Renal cortical epithelial cell (primary cell): ENCODE measurements at regions not wholly inside any gene's neighbourhood (a gene's known extent, or its start where the extent isn't known, plus 50 kb on each side); places are given as distances from the start of the nearest gene placed in this dataset.
"Not testable (repeated sequence)": the region's sequence is repeated elsewhere in the genome, so short reads cannot be mapped to it uniquely, and the experiment has no call there.

Source experiments
- DNase-seq: peaks from one replicate; pipeline ENCODE4 v3.0.0-alpha.2; 2011; ENCODE audit warnings: low read depth

- DNase-seq, result no peak
Measured at GRCh38 chr6:138656364-138657064, 117.1 kb upstream of the CCDC28A start.

- no peak for DNase-seq
Measured at GRCh38 chr6:138657065-138657425, 116.5 kb upstream of the CCDC28A start.

- no peak for DNase-seq
Measured at GRCh38 chr6:138659998-138660397, 113.6 kb upstream of the CCDC28A start.

- peak; percentile 68 for DNase-seq
Measured at GRCh38 chr6:138662471-138662870, 111.1 kb upstream of the CCDC28A start.

- DNase-seq, result no peak
Measured at GRCh38 chr6:138663892-138664291, 109.7 kb upstream of the CCDC28A start.

- no peak for DNase-seq
Measured at GRCh38 chr6:138664745-138665144, 108.8 kb upstream of the CCDC28A start.

GRCh38 chr6:138666636-138667035 is 106.9 kb upstream of the CCDC28A start:
- no peak for DNase-seq

- no peak for DNase-seq
Measured at GRCh38 chr6:138667408-138667807, 106.2 kb upstream of the CCDC28A start.

- no peak for DNase-seq
Measured at GRCh38 chr6:138671351-138671750, 102.2 kb upstream of the CCDC28A start.

- DNase-seq, result no peak
Measured at GRCh38 chr6:138673346-138674014, 100.1 kb upstream of the CCDC28A start.

GRCh38 chr6:138674444-138674843 is 99.1 kb upstream of the CCDC28A start:
- DNase-seq, result not testable (repeated sequence)

GRCh38 chr6:138677538-138677937 is 96.0 kb upstream of the CCDC28A start:
- DNase-seq, result no peak

- DNase-seq, result no peak
Measured at GRCh38 chr6:138678168-138678567, 95.4 kb upstream of the CCDC28A start.

GRCh38 chr6:138680085-138680484 is 93.5 kb upstream of the CCDC28A start:
- DNase-seq, result no peak

GRCh38 chr6:138681627-138682026 is 91.9 kb upstream of the CCDC28A start:
- no peak for DNase-seq

- DNase-seq, result no peak
Measured at GRCh38 chr6:138682704-138683527, 90.7 kb upstream of the CCDC28A start.

- DNase-seq, result no peak
Measured at GRCh38 chr6:138685257-138685656, 88.3 kb upstream of the CCDC28A start.

GRCh38 chr6:138685781-138686180 is 87.8 kb upstream of the CCDC28A start:
- no peak for DNase-seq

GRCh38 chr6:138688580-138688979 is 85.0 kb upstream of the CCDC28A start:
- no peak for DNase-seq

GRCh38 chr6:138689849-138690248 is 83.7 kb upstream of the CCDC28A start:
- no peak for DNase-seq

GRCh38 chr6:138690975-138691594 is 82.5 kb upstream of the CCDC28A start:
- no peak for DNase-seq

- DNase-seq, result peak; percentile 75
Measured at GRCh38 chr6:138691595-138692057, 81.9 kb upstream of the CCDC28A start.
